HG02884 (cell line): ENCODE measurements at regions not wholly inside any gene's neighbourhood (a gene's known extent, or its start where the extent isn't known, plus 50 kb on each side); places are given as distances from the start of the nearest gene placed in this dataset.
"Not testable (repeated sequence)": the region's sequence is repeated elsewhere in the genome, so short reads cannot be mapped to it uniquely, and the experiment has no call there.

Source experiments
- ATAC-seq: cut with Tn5 transposase; IDR thresholded peaks from one replicate; pipeline ENCODE4 v1.9.1; 2021; ENCODE audit warnings: mild to moderate bottlenecking, moderate library complexity; ENCODE audit not compliant: unreplicated experiment

GRCh38 chr21:32930673-32931072, 95.1 kb upstream of the OLIG2 start:
- ATAC-seq, result no peak

GRCh38 chr21:32934068-32934467, 91.7 kb upstream of the OLIG2 start:
- not testable (repeated sequence) for ATAC-seq

GRCh38 chr21:32934829-32935228, 90.9 kb upstream of the OLIG2 start:
- no peak for ATAC-seq

GRCh38 chr21:32940079-32941014, 85.4 kb upstream of the OLIG2 start:
- no peak for ATAC-seq

GRCh38 chr21:32941263-32941662, 84.5 kb upstream of the OLIG2 start:
- ATAC-seq, result no peak

- ATAC-seq, result no peak
These were observed 79.1 kb upstream of the OLIG2 start for GRCh38 chr21:32946654-32947053.

GRCh38 chr21:32947736-32948135, 78.0 kb upstream of the OLIG2 start:
- no peak for ATAC-seq

GRCh38 chr21:32949701-32950100, 76.0 kb upstream of the OLIG2 start:
- ATAC-seq, result no peak

GRCh38 chr21:32951041-32951440, 74.7 kb upstream of the OLIG2 start:
- no peak for ATAC-seq

GRCh38 chr21:32954353-32954752, 71.4 kb upstream of the OLIG2 start:
- ATAC-seq, result no peak

- ATAC-seq, result no peak
These were observed 70.2 kb upstream of the OLIG2 start for GRCh38 chr21:32955311-32956060.

GRCh38 chr21:32956061-32956656, 69.6 kb upstream of the OLIG2 start:
- ATAC-seq, result no peak

- ATAC-seq, result no peak
These were observed 68.2 kb upstream of the OLIG2 start for GRCh38 chr21:32957545-32957944.

GRCh38 chr21:32958288-32959002, 67.3 kb upstream of the OLIG2 start:
- no peak for ATAC-seq

- no peak for ATAC-seq
These were observed 63.5 kb upstream of the OLIG2 start for GRCh38 chr21:32962268-32962667.

GRCh38 chr21:32965129-32965680, 60.5 kb upstream of the OLIG2 start:
- ATAC-seq, result no peak

- ATAC-seq, result no peak
These were observed 59.6 kb upstream of the OLIG2 start for GRCh38 chr21:32966120-32966519.

GRCh38 chr21:32968103-32968502, 57.6 kb upstream of the OLIG2 start:
- not testable (repeated sequence) for ATAC-seq

GRCh38 chr21:32974653-32975052, 51.1 kb upstream of the OLIG2 start:
- no peak for ATAC-seq

- ATAC-seq, result no peak
These were observed 49.8 kb upstream of the OLIG2 start for GRCh38 chr21:32975811-32976431.
